GM23248 (cell line): ENCODE measurements at regions not wholly inside any gene's neighbourhood (a gene's known extent, or its start where the extent isn't known, plus 50 kb on each side); places are given as distances from the start of the nearest gene placed in this dataset.

Experiments
- EZH2 ChIP-seq: fragments of 200-600 bp; sonication (generic); IDR thresholded peaks from 2 replicates; pipeline ENCODE4 v1.6.1; 2018; ENCODE audit warnings: antibody characterized with exemption, mild to moderate bottlenecking; ENCODE audit not compliant: insufficient read depth, poor library complexity, severe bottlenecking
- EZH2phosphoT487 ChIP-seq: fragments of 200-600 bp; sonication (generic); IDR thresholded peaks from 2 replicates; pipeline ENCODE4 v1.6.1; 2018; ENCODE audit warnings: antibody characterized with exemption, moderate library complexity, mild to moderate bottlenecking, low read depth; ENCODE audit not compliant: insufficient read depth

DNA sequence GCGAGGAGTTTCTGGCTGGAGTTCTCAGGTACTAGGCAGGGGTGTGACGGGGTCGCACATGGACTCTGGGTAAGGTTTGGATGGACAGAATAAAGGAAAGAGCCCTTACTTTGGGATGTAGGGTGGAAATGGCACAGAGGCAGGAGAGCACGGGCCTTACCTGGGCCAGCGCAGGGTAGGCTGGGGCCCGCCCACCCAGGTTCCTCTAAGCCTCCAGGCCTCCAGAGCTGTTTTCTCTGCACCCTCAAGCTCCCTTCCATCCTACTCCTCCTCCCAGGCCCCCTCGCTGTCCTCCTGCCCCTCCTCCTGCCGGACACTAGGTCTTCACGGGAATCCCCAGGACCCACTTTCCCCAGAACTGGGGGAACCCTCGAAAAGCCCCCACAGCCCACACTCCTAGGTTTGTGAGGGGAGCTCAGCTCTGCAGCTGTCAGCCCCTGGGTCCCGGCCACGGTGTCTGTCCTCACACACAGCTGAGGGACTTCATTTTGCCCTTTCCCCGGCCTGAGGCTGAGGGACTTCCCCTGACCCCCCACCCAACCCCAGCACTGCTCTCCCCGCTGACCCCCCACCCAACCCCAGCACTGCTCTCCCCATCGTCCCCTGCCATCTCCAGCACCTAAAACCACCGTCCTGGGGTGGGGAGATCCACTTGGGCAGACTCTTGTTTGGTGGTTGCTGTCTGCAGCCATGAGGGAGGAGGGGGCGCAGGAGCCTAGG is 53.0 kb upstream of the PCSK6 start:
- TF ChIP-seq EZH2: no peak
- no peak for TF ChIP-seq EZH2phosphoT487
